ES-I3 (cell line): ENCODE measurements at regions not wholly inside any gene's neighbourhood (a gene's known extent, or its start where the extent isn't known, plus 50 kb on each side); places are given as distances from the start of the nearest gene placed in this dataset.
"Not testable (repeated sequence)": the region's sequence is repeated elsewhere in the genome, so short reads cannot be mapped to it uniquely, and the experiment has no call there.

Experiments
- H3K36me3 ChIP-seq: 2 replicates; pipeline ENCODE4 v1.6.1; 2013; ENCODE audit warnings: mild to moderate bottlenecking, low read length, control low read depth, moderate library complexity; ENCODE audit not compliant: insufficient read depth
- H3K4me1 ChIP-seq: 2 replicates; pipeline ENCODE4 v1.6.1; 2013; ENCODE audit warnings: mild to moderate bottlenecking, control low read depth, low read length; ENCODE audit not compliant: insufficient read depth
- H3K9ac ChIP-seq: 2 replicates; pipeline ENCODE4 v1.6.1; 2013; ENCODE audit warnings: low read depth, mild to moderate bottlenecking, low read length, moderate library complexity
- H3K9me3 ChIP-seq: 2 replicates; pipeline ENCODE4 v1.6.1; 2013; ENCODE audit warnings: mild to moderate bottlenecking, low read length, moderate library complexity; ENCODE audit not compliant: control insufficient read depth, insufficient read depth

- Histone ChIP-seq H3K9me3 (peaks cover 8% of the 10 kb centered on the region), H3K4me1 (no peaks in the 10 kb centered on the region)
Observed at GRCh38 chr1:95752515-95753381, 518.7 kb downstream of the RWDD3 start.

GRCh38 chr1:95753382-95754016 lies 519.5 kb downstream of the RWDD3 start:
- Histone ChIP-seq H3K9ac (no peak overlapping the region), H3K4me1 (no peaks in the 10 kb centered on the region), H3K9me3 (peaks cover 8% of the 10 kb centered on the region), H3K36me3 (no peaks in the 10 kb centered on the region)

More at GRCh38 chr1:95752515-95753381, 518.7 kb downstream of the RWDD3 start:
- Histone ChIP-seq H3K9ac (no peak overlapping the region), H3K36me3 (no peaks in the 10 kb centered on the region)

- H3K9me3 ChIP-seq = peaks cover 8% of the 10 kb centered on the region
- H3K9ac ChIP-seq = no peak overlapping the region
- H3K36me3 ChIP-seq = no peaks in the 10 kb centered on the region
- H3K4me1 ChIP-seq = no peaks in the 10 kb centered on the region
Observed at GRCh38 chr1:95754412-95754811, 520.4 kb downstream of the RWDD3 start.

- H3K9ac ChIP-seq = no peak overlapping the region
- H3K36me3 ChIP-seq = no peaks in the 10 kb centered on the region
- no peaks in the 10 kb centered on the region for H3K4me1 ChIP-seq
- no peaks in the 10 kb centered on the region; the same call in 1 of the 2 replicates for H3K9me3 ChIP-seq
Observed at GRCh38 chr1:95766036-95766435, 532.0 kb downstream of the RWDD3 start.

- H3K9me3 ChIP-seq = no peaks in the 10 kb centered on the region; the same call in 1 of the 2 replicates
- no peaks in the 10 kb centered on the region for H3K36me3 ChIP-seq
- H3K4me1 ChIP-seq = no peaks in the 10 kb centered on the region
- no peak overlapping the region for H3K9ac ChIP-seq
Observed at GRCh38 chr1:95770581-95770980, 536.6 kb downstream of the RWDD3 start.

- Histone ChIP-seq H3K36me3 (no peaks in the 10 kb centered on the region), H3K4me1 (0 out of 2 replicates have a peak, but pooled peaks cover 6% of the 10 kb centered on the region), H3K9ac (no peak overlapping the region), H3K9me3 (no peaks in the 10 kb centered on the region)
Observed at GRCh38 chr1:95778217-95778616, 544.2 kb downstream of the RWDD3 start.

GRCh38 chr1:95780836-95781235 lies 546.8 kb downstream of the RWDD3 start:
- H3K36me3 ChIP-seq = no peaks in the 10 kb centered on the region
- H3K4me1 ChIP-seq = 0 out of 2 replicates have a peak, but pooled peaks cover 6% of the 10 kb centered on the region
- H3K9ac ChIP-seq = no peak overlapping the region
- no peaks in the 10 kb centered on the region for H3K9me3 ChIP-seq

- H3K36me3 ChIP-seq = no peaks in the 10 kb centered on the region
- no peak overlapping the region for H3K9ac ChIP-seq
- H3K9me3 ChIP-seq = no peaks in the 10 kb centered on the region
- no peaks in the 10 kb centered on the region for H3K4me1 ChIP-seq
Observed at GRCh38 chr1:95790136-95790535, 556.1 kb downstream of the RWDD3 start.

GRCh38 chr1:95793893-95794292 lies 559.9 kb downstream of the RWDD3 start:
- H3K9ac ChIP-seq = no peak overlapping the region
- H3K36me3 ChIP-seq = no peaks in the 10 kb centered on the region
- no peaks in the 10 kb centered on the region for H3K4me1 ChIP-seq
- no peaks in the 10 kb centered on the region for H3K9me3 ChIP-seq

- not testable (repeated sequence) for H3K4me1 ChIP-seq, H3K9ac ChIP-seq, H3K9me3 ChIP-seq, H3K36me3 ChIP-seq
Observed at GRCh38 chr1:95797761-95798160, 563.8 kb downstream of the RWDD3 start.

GRCh38 chr1:95806171-95806570 lies 572.2 kb downstream of the RWDD3 start:
- Histone ChIP-seq H3K36me3 (no peaks in the 10 kb centered on the region), H3K9me3 (no peaks in the 10 kb centered on the region), H3K4me1 (peaks cover 4% of the 10 kb centered on the region; the same call in 1 of the 2 replicates), H3K9ac (no peak overlapping the region)

- Histone ChIP-seq H3K4me1 (peaks cover 4% of the 10 kb centered on the region; the same call in 1 of the 2 replicates), H3K9me3 (no peaks in the 10 kb centered on the region), H3K36me3 (no peaks in the 10 kb centered on the region), H3K9ac (no peak overlapping the region)
Observed at GRCh38 chr1:95809391-95809790, 575.4 kb downstream of the RWDD3 start.

GRCh38 chr1:95815511-95815910 lies 581.5 kb downstream of the RWDD3 start:
- no peak overlapping the region for H3K9ac ChIP-seq
- H3K4me1 ChIP-seq = no peaks in the 10 kb centered on the region; the same call in 1 of the 2 replicates
- H3K36me3 ChIP-seq = no peaks in the 10 kb centered on the region
- no peaks in the 10 kb centered on the region for H3K9me3 ChIP-seq

GRCh38 chr1:95829556-95829955 lies 595.5 kb downstream of the RWDD3 start:
- no peaks in the 10 kb centered on the region for H3K36me3 ChIP-seq
- H3K9me3 ChIP-seq = no peaks in the 10 kb centered on the region; the same call in 1 of the 2 replicates
- no peak overlapping the region for H3K9ac ChIP-seq

GRCh38 chr1:95832370-95832769 lies 598.4 kb downstream of the RWDD3 start:
- H3K36me3 ChIP-seq = no peaks in the 10 kb centered on the region
- no peaks in the 10 kb centered on the region for H3K4me1 ChIP-seq
- H3K9me3 ChIP-seq = no peaks in the 10 kb centered on the region
- H3K9ac ChIP-seq = no peak overlapping the region

More at GRCh38 chr1:95829556-95829955, 595.5 kb downstream of the RWDD3 start:
- H3K4me1 ChIP-seq = no peaks in the 10 kb centered on the region
